ENCODE measurements at regions not wholly inside any gene's neighbourhood (a gene's known extent, or its start where the extent isn't known, plus 50 kb on each side); places are given as distances from the start of the nearest gene placed in this dataset.

DNA sequence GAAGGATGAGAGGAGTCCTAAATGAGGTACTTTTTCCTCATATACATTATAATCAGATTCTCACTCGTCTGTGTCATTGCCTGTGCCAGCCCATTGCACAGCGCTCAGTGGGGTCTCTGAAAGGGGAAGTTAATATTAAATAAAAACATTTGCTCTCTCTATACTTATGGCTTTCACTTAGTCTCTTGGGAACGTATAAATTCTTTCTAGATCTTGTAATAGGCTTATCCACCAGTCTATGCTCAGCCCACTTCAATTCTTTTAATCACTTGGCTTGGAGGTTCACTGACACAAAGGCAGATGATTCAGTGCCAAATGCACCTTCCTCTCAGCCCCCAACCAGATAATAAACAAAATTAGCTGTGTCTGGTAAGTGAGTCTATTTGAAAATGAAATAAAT is 164.3 kb upstream of the OGFRL1 start:
- DNase-seq (ENCODE audit: low spot score) = peak; percentile 6

DNA sequence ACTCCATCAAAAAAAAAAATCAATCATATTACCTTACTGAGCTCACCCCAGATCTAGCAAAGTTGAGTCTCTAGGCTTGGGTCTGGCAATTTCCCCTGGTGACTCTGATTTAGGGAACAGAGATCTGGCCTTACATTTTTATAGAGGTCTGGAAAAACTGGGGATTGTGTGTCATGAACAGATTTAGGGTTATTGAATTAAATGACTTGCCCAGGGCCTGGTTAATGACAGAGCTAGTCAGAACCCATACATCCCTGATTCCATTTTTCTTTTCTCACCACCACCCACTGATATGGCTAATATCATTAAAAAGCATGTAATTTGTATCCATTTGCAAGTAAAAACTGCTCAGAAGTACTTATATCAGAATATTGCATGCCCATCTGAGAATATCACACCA is 163.4 kb upstream of the OGFRL1 start:
- DNase-seq (ENCODE audit: low spot score) = no peak

DNA sequence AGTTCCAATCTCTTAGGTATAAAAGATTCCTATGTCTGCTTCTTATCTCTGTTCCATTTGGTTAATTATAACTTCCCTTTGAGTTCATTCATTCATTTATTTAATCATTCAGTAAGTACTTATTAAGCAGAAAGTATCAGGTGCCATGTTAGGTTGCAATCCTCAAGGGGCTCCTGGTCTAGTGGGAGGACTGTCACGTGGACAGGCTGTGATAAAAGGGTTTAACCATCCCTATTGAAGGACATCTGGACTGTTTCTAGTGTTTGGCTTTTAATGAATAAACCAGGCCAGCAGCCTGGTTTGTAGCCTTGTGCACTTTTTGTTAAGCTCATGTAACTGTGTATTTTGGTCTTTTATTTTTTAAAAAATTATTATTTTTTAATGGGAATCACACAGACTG is 162.1 kb upstream of the OGFRL1 start:
- no peak for DNase-seq (ENCODE audit: low spot score)

DNA sequence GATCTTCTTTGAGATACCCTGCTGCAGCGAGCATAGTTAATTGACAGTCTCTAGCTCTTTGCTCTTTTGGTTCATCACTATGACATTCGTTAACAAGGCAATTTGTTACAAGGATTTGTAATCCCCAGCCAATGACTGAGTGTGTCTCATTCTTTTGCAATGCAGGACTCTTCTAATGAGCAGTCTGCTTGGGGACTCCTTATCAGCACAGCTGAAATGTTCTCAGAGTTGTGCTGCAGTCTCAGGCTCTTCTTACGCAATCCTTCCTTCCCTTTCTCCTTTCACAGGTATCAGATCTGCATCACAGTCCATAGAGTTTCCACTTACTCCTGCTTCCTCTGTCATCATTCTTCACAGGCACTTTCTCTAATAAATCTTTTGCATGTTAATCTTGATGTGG is 161.2 kb upstream of the OGFRL1 start:
- DNase-seq (ENCODE audit: low spot score) = no peak

DNA sequence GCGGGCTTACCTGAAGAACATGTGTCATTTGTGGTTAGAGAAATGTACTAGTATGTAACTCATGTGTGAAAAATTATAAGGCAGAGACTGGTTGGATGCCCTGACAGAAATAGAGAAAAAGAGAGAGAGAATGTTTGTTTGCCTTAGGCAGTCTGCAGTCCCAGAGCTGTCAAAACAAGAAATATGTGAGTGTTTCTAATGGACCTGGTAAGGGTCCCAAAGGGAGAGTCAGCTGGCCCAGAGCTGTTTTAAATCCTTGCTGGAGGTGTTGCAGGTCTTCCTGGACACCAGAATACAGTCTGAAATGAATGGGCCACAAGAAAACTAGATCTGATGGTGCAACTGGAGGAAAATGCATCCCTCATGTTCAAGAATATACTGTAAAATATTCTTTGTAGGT is 158.3 kb upstream of the OGFRL1 start:
- DNase-seq (ENCODE audit: low spot score) = no peak

DNA sequence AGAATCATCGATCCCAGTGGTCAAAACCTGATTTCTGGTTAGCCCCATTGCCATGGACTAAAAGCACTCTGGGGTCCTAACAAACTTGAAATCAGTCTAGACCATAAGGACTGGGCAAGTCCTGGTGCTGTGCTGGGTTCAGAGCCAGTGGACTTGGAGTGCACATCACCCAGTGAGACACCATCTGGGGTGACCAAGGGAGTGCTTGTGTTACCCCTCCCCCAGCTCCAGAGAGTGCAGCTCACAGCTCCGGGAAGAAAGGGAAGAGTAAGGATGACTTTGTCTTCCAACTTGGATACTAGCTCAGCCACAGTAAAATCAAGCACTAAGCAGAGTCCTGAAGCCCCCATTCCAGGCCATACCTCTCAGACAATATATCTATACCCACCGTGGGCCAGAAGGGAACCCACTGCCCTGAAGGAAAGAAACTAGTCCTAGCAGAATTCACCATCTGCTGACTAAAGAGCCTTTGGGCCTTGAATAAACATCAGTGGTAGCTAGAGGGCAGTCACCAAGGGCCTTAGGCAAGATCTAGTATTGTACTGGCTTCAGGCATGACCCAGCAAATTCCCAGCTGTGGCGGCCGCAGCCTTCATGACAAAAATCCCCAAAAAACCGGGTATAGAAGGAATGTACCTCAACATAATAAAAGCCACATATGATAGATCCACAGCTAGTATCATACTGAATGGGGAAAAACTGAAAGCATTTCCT is 153.5 kb upstream of the OGFRL1 start:
- DNase-seq (ENCODE audit: low spot score) = no peak

DNA sequence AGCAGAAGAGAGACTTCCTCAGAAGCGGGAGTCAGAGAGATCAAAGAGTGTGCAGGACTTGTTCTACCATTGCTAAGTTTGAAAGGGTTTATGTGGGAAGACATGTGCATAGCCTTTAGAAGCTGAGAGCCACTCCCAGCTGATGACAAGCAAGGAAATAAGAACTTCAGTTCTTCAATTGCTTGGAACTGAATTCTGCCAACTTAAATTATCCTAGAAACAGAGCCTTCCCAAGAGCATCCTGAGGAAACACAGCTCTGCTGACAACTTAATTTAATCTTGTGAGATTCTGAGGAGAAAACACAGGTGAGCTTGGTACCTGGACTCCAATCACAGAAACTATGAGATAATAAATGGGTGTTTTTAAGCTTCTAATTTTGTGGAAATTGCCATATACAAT is 150.6 kb upstream of the OGFRL1 start:
- DNase-seq (ENCODE audit: low spot score) = no peak

DNA sequence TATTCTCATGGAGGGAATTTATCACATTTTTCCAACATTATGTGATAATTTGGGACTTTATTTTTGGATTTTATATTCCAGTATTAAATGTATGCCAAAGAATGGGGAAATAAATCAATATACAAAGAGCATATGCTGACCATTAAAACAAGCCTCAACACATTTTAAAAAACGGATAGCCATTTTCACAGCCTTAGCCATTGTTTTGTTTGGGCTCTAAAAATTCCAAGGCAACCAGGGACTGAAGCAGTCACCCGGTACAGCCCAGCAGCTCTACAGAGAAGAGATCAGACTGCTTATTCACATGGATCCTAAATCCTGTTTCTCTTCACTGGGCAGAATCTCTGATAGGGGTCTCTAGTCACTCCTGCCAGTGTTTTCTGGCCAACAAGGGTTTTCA is 150.2 kb upstream of the OGFRL1 start:
- DNase-seq (ENCODE audit: low spot score) = peak; percentile 76

DNA sequence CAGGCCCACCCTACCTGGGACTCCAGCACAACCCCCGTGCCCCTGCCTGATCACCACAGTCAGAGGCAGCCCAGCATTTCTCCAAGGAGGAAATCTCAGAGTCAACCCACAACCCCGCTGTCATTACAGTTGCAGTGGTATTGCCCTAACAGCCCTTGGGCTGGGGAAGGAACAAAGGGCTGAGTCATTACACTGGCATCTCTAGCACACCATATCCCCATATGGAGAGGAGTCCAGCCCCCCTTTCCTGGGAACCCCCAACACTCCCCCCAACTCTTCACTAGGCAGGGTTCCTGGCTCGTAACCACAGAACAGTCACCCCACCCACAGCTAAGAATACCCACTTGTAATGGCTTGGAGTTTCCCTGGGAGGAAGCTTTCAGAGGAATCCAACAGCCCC is 149.4 kb upstream of the OGFRL1 start:
- DNase-seq (ENCODE audit: low spot score) = peak; percentile 86

DNA sequence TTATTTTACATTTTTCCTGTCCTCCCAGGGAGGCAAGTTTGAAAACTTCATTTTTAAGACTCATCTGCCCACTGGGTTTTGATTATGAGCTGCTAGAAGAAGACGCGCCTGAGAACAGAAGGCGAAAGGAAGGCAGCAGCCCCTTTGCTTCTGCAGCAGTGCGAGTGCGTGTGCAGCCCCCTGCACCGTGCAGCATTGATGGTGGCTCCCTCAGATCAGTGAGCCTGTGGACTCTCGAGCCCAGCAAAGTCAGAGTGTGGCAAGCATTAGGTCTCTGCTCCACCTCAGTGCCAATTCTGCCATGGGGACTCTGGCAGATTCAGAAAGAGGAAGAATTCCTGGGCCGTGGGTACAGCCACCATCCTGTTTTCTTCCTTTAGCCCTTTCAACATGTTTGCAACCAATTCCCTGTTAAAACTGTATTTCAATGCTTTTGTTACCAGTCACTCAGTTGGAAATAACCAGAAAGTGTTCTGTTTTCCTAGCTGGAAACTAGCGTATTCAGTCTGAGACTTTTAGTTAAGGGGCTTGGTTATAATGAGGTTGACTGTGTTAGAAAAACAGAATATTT is 134.8 kb upstream of the OGFRL1 start:
- DNase-seq (ENCODE audit: low spot score) = no peak

DNA sequence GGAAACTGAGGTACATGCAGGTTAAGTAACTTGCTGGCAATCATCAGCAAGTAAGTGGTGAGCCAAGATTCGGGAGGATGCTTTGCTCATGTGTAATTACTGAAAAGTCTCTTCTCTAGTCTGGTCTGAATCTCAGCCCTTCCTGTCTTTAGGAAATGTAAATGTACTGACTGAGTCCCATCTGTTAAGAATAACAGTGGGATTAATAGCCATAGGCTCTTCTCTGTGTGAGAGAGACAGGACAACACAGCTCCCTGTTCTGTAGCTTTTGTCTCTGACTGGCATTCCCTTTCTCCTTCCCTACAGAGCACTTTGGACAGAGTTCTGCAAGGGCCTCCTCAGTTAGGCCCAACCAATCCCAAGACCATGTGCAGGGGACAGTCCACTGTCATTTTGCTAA is 131.3 kb upstream of the OGFRL1 start:
- no peak for DNase-seq (ENCODE audit: low spot score)

DNA sequence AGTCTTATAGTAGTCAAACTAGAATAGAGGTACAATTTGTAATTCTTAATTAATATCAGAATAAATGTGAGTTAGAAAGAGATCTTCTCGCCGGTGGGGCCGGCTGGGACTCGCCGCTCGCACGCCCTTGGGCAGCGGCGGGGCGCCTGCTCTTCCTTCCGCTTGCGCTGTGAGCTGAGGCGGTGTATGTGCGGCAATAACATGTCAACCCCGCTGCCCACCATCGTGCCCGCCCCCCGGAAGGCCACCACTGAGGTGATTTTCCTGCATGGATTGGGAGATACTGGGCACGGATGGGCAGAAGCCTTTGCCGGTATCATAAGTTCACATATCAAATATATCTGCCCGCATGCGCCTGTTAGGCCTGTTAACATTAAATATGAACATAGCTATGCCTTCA is 123.7 kb upstream of the OGFRL1 start:
- DNase-seq (ENCODE audit: low spot score) = no peak

DNA sequence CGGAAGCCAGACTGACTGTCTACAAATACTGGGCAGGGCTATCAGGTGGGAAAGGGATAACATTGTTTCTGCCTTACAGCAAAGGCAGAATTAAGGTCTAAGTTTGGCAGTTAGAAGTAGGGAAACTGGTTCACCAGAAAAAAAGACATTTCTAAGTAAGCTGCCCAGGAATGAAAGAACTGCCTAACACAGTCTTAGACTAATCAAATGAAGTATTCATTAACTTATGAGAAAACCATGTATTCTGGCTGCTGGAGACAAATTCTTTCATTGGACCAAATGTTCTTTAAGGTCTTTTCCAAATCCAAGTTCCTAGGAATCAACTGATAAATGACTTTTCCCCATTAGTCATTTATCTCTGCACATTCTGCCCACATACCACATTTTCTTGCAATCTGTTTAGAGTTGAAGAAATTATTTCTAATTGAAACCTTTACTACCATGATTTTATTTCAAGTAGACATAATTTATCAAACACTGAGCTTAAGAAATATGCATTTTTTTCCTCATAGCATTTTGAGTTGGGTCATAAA is 120.3 kb upstream of the OGFRL1 start:
- DNase-seq (ENCODE audit: low spot score) = no peak

DNA sequence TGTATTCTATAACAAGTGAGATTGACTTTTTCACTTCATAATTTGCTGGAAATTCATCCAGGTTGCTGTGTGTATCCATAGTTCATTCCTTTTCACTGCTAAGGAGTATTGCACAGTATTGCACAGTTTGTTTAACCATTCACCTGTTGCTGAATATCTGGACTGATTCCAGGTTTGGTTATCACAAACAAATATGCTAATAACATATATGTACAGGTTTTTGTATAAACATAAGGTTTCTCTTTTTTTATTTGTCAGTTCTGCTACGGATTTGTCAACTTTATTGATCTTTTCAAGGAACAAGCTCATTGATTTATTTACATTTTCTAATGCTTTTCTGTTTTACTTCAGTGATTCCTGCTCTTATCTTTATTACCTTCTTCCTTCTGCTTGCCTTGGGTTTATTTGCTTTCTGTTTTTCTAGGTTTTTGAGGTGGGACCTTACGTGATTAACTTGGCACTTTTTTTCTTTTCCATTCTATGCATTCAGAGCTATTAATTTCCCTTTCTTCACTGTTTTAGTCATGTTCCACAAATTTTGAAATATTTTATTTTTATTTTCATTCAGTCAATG is 117.0 kb upstream of the OGFRL1 start:
- no peak for DNase-seq (ENCODE audit: low spot score)

DNA sequence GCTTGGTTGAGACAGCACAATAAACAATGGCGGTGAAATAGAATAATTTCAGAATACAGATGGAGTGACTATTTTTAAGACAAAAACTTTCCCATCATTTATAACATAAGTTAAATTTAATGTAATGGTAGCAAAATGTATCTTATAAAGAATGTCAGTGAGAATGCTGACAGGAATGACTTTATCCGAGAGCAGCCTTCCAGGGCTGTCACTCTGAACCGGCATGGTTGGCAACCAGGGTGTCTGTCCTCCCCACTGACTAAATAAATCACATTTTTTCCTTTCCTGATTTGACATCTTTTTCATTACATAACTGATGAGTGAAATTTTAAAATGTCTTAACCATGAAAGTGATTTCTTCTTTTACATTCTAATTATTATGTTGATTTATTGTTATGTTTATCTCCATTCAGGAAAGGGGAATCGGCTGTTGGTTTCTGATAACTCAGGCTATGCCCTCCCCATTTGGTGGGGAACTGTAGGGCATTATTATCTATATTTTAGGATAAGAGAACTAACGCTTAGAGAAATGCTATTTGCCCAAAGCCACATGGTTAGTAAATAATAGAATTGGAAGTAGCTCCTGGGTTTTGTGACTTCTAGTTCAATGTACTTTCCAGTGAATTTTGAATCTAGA is 109.2 kb upstream of the OGFRL1 start:
- DNase-seq (ENCODE audit: low spot score) = no peak

DNA sequence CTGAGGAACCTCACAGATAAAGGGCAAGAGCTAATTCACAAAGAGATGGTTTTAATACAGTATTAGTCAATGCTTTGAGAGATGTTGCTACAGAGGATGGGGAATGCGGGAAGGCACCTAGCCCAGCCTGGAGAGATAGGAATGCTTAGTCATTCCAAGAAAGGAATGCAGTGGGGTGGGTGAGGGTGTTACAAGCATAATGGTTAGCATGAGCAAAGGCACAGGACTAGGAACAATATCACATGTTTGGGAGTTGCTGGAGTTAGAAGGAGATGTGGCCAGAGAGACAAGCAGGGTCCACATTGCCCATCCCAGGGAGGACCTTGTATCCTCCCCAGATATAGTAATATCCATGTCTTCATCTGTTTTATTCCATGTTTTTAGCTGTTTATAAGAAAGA is 107.0 kb upstream of the OGFRL1 start:
- peak; percentile 91 for DNase-seq (ENCODE audit: low spot score)

DNA sequence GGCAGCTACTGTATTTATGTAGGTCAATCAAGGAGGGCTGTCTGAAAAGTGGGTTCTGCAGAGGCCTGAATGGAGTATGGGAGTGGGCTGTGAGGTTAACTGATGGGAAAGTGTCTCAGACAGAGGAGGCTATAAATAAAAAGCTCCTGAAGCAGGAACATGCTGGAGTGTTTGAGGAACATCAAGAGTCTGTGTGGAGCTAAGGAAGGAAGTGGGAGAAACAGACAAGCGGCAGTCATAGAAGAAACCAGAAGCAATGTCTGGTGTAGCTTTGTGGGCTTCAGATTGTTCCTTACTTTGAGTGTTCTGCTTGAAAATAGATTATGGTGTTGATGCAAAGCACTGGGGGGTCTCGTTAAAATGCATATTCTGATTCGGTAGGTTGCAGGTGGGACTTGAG is 101.5 kb upstream of the OGFRL1 start:
- no peak for DNase-seq (ENCODE audit: low spot score)

DNA sequence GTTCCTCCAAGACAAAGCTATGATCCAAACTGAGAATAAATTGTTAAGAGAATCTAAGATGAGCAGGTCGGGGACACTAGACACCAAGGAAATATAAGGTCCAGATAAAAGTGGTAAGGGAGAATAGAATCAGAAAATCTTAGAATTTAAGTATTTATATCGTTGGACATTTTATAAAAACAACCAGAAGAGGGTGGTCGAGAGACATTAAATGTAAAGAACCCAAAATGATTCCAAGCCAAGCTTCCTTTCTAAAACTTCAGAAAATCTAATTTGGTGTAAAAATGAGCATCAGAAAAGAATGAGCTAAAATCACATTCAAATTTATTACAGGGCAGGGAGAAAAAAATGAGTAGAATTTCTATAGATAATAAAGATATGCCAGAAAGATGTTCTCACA is 97.8 kb upstream of the OGFRL1 start:
- DNase-seq (ENCODE audit: low spot score) = peak; percentile 47

DNA sequence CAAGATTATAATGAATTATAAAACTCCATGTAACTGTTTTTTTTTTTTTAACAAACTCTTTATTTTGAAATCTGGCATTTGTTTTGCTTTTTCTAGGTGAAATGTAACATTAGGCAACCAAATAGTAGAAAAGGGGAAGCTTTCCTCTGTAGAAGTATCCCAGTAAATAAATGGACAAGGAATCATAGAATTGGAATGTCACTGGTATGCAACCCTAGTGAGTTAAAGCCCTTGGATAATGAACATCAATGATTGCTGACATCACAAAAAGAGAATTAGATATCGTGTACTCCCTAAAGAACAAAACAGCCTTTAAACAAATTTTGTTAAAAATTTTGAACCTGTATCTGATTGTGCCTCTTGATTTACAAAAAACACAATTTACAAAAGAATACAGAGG is 93.9 kb upstream of the OGFRL1 start:
- peak; percentile 71 for DNase-seq (ENCODE audit: low spot score)

DNA sequence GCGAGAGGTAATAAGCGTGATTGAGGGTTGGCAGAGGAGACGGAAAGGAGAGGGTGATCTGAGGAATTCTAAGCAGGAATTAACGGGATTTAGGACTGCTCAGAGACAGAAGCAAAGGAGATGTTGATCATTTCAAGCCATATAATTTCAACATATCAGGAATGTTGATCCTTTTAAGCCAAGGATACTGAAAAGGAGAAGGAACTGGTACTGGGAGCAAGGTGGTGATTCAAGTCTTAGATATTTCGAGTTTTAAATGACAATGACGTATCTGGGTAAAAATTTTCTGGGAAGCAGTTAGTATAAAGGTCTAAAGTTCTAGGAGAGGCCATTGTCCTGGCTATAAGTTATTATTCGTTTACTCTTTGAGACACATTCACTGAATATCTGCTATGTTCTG is 91.3 kb upstream of the OGFRL1 start:
- no peak for DNase-seq (ENCODE audit: low spot score)

DNA sequence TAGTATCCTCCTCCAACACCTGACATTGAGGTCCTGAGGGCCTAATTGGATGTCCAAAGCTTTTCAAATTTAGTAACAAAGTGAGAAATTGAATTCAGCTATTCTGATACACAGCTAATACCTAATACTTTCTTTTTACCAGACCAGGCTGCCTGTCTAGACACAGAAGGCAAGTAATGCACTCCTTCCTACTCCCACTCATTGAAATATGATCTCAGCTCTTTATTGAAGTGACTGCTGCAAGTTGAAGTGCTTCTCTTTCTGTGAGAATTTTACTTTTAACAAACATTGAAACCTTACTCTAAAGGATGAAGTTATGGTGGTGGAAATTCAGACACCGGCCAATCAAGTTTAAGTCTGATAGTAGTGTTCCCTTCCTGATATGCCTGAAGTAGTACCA is 90.8 kb upstream of the OGFRL1 start:
- peak; percentile 5 for DNase-seq (ENCODE audit: low spot score)

DNA sequence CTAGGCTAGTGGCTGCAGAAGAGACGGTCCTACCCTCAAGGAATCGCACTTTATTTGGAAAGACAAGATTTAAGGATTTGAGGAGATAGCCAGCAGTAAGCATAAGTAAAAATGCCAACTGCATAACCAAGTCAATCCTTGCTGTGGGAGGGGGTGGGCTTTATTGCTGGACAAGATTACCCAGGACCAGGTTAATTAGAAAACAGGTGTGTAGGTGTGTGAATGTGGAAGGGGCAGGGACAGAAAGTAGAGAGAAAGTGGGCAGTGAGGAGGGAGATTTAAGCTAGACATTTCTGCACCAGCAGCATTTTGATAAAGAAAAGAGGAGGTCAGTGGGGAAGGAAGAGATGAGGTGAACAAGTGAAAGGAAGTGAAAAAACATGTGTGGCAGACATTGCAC is 89.7 kb upstream of the OGFRL1 start:
- DNase-seq (ENCODE audit: low spot score) = no peak

DNA sequence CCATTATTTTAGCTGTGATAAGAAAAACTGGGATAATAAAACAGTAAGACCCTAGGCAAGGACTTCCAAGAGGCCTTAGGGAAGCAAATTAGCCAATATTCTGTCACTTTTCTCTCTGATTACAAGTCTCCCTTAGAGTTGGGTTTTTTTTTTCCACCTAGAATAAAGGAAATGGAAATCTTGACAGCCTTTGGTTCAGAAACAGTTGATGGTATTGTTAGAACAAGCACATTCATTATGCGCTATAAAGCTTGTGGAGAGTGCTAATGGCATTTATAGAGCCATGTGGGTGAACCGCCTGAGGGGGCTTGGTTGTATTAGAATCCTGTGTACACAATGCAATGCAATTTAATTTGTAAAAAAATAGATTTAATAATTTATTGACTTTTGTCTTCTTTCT is 88.9 kb upstream of the OGFRL1 start:
- no peak for DNase-seq (ENCODE audit: low spot score)

Data from kidney tubule cell (primary cell).